Pancreas (tissue), 10 donors: ENCODE measurements at regions not wholly inside any gene's neighbourhood (a gene's known extent, or its start where the extent isn't known, plus 50 kb on each side); places are given as distances from the start of the nearest gene placed in this dataset.

Experiments
- ATAC-seq, 4 donors: fragments of 200-7000 bp; cut with Tn5 transposase; one replicate each; pipeline versions ENCODE4 v1.8.0 to v1.9.1; 2020; ENCODE audit warnings: mild to moderate bottlenecking in 4 of 4, moderate library complexity in 4 of 4
- DNase-seq, 6 donors: peaks; one replicate each; pipeline ENCODE4 v3.0.0-alpha.2; 2020
- FAIRE-seq: peaks from 2 replicates; lab custom pipeline; 2012; peaks lifted over from hg19 to GRCh38; lab: Jason Lieb, UNC
- H3K27ac ChIP-seq, 4 donors: fragments of 200-600 bp; sonication (generic); 1 replicate in 3 of 4; 2 replicates in 1 of 4; pipeline versions ENCODE4 v1.5.0 to v1.8.0; 2020
- H3K27me3 ChIP-seq, 4 donors: fragments of 200-600 bp; one replicate each; pipeline ENCODE4 v1.8.0; 2021
- H3K36me3 ChIP-seq, 3 donors: fragments of 200-600 bp; sonication (generic) in 1 of 3; one replicate each; pipeline versions ENCODE4 v1.5.0 to v1.8.0; 2020 to 2021
- H3K4me1 ChIP-seq, 3 donors: fragments of 200-600 bp; one replicate each; pipeline ENCODE4 v1.8.0; 2021
- H3K4me3 ChIP-seq, 4 donors: fragments of 200-600 bp; sonication (generic) in 2 of 4; one replicate each; pipeline versions ENCODE4 v1.5.0 to v1.8.0; 2020 to 2021
- H3K9me3 ChIP-seq, 4 donors: fragments of 200-600 bp; one replicate each; pipeline ENCODE4 v1.8.0; 2021
- WGBS, 2 donors: extraction: QIAGEN DNeasy Blood & Tissue Kit; methylation state at CpG; one replicate each; pipeline ENCODE4 v1.1.7; 2013; 5-methylcytosine and 5-hydroxymethylcytosine counted together
- intact Hi-C, 3 donors: fragments of 100-400 bp; cut with DNase I; formaldehyde crosslinking; loops; one replicate each; pipeline versions ENCODE4 v1.11.1 to v1.14.2; 2022
- TF ChIP-seq, protein P1 (sequence below), 4 donors: fragments of 200-600 bp; sonication (generic) in 3 of 4; IDR thresholded peaks; one replicate each; pipeline versions ENCODE4 v1.5.0 to v1.8.0; 2021; ENCODE audit warnings: antibody characterized with exemption in 4 of 4
- donor health status: healthy with polysubstance abuse.
- donor health status: DM: no; HTN: no; CAD: no; lungs with moderate emphysema.
- donor health status: DM: no; HTN: no; CAD: no.
- donor health status: control.
- donor health status: control.
- donor health status: Bipolar disorder and iron deficiency.
- donor health status: DM: yes; HTN: yes; CAD: no.
- donor health status: DM: no; HTN: no; CAD: no.
- donor health status: DM: no; HTN: no; CAD: no.
- donor health status: DM: yes; HTN: yes; CAD: no.

DNA sequence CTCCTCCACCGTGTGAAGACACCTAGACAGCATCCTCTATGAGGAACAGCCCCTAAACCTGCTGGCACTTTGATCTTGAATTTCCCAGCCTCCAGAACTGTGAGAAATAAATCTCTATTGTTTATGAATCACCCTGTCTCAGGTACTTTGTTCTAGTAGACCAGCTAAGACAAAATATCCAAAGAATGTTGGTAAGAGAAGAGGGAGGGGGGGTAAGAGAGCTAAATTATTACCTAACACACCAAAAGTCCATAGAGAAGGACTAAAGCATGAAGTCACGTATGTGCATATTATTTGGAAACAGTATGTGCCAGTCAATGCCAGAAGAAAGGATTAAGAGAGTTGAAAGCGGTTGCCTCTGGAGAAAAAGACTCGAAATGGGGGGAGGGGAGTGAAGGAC is 211.0 kb downstream of the SP3 start:
- no peaks in the 10 kb centered on the region for H3K36me3 ChIP-seq
- WGBS, 2 donors: 72 to 74% methylated on average over 4 of the region's 4 CpGs

DNA sequence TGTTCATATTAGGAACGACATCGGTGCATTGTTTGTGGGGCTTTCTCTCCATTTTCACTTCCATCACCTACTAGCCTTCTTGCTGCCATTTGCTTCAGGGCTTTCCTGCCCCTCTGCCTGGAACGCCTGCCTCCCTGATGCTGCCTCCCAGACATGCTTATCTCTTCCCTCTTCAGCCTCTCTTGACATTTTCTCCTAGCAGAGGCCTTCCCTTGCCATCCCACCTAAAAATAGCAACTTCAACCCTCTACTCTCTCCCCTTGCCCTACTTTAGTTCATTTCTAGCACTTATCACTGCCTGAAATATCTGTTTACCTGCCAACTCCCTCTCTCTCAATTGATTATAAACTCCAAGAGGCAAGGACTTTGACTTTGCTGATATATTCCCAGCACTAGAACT is 210.3 kb downstream of the SP3 start:
- ATAC-seq (no peak), FAIRE-seq (no peak), DNase-seq (no peak)
- Histone ChIP-seq H3K4me3 (no peak overlapping the region), H3K36me3 (no peaks in the 10 kb centered on the region), H3K27me3 (no peaks in the 10 kb centered on the region), H3K4me1 (no peaks in the 10 kb centered on the region), H3K27ac (no peak overlapping the region), H3K9me3 (no peaks in the 10 kb centered on the region)
- intact Hi-C loops: no loop called here
- 77 to 89% methylated on average over 3 of the region's 3 CpGs for WGBS, 2 donors
- TF ChIP-seq, protein P1, sequence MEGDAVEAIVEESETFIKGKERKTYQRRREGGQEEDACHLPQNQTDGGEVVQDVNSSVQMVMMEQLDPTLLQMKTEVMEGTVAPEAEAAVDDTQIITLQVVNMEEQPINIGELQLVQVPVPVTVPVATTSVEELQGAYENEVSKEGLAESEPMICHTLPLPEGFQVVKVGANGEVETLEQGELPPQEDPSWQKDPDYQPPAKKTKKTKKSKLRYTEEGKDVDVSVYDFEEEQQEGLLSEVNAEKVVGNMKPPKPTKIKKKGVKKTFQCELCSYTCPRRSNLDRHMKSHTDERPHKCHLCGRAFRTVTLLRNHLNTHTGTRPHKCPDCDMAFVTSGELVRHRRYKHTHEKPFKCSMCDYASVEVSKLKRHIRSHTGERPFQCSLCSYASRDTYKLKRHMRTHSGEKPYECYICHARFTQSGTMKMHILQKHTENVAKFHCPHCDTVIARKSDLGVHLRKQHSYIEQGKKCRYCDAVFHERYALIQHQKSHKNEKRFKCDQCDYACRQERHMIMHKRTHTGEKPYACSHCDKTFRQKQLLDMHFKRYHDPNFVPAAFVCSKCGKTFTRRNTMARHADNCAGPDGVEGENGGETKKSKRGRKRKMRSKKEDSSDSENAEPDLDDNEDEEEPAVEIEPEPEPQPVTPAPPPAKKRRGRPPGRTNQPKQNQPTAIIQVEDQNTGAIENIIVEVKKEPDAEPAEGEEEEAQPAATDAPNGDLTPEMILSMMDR (IDR thresholded peaks at IDR 0.05): no peak

More for the DNA sequence above, 211.0 kb downstream of the SP3 start:
- DNase-seq: no peak
- intact Hi-C loops: no loop called here
- Histone ChIP-seq H3K27me3 (no peaks in the 10 kb centered on the region), H3K27ac (no peak overlapping the region), H3K4me3 (no peak overlapping the region), H3K9me3 (no peaks in the 10 kb centered on the region), H3K4me1 (no peaks in the 10 kb centered on the region)
- FAIRE-seq: no peak
- ATAC-seq: no peak
- TF ChIP-seq, protein P1 (IDR thresholded peaks at IDR 0.05): no peak

DNA sequence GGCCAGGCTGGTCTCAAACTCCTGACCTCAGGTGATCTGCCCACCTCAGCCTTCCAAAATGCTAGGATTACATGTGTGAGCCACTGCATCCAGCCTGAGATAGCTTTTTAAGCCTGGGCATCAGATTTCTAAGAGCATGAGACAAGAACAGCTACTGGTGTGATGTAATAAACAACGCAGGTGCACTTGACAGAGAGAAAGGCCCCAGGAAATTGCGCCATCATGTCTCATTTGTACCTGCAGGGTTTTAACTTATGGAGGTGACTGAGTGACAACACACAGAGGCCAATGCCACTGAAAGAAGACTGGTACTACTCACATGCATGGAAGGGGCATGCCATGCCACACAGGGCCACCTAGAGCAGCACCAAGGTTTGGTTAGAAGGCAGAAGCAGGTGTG is 209.4 kb downstream of the SP3 start:
- no peaks in the 10 kb centered on the region for H3K27me3 ChIP-seq
- no peak overlapping the region for H3K4me3 ChIP-seq
- WGBS, 2 donors: 94 to 98% methylated on average over 2 of the region's 2 CpGs
- no peaks in the 10 kb centered on the region for H3K9me3 ChIP-seq
- no peaks in the 10 kb centered on the region for H3K4me1 ChIP-seq
- FAIRE-seq (no peak), DNase-seq (no peak), ATAC-seq (no peak)
- no peak overlapping the region for H3K27ac ChIP-seq
- intact Hi-C loops: no loop called here
- TF ChIP-seq, protein P1 (IDR thresholded peaks at IDR 0.05): no peak
- no peaks in the 10 kb centered on the region for H3K36me3 ChIP-seq

DNA sequence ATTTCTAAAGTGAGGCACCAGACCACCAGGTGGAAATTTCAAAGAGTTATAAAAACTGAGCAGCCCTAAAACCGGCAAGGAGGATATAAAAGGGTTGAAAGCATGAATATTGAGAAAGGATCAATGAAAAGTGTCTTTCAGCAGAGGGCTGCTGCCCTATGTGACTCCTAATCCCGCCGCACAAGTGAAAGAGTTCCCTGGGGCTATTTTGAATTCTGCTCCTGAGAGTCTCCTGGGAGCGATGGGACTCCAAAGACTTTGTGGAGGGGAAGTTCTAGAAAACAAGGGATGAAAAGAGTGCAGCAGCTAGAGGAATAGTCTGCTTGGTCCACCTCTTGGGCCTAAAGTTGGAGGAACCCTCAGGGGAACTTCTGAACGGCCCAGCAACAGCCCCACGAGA is 205.2 kb downstream of the SP3 start:
- Histone ChIP-seq H3K9me3 (no peaks in the 10 kb centered on the region), H3K4me1 (no peaks in the 10 kb centered on the region), H3K27ac (no peak overlapping the region), H3K4me3 (no peak overlapping the region), H3K27me3 (no peaks in the 10 kb centered on the region), H3K36me3 (no peaks in the 10 kb centered on the region)
- TF ChIP-seq, protein P1 (IDR thresholded peaks at IDR 0.05): no peak
- 93 to 96% methylated on average over 6 of the region's 6 CpGs for whole genome bisulfite sequencing, 2 donors
- FAIRE-seq: no peak
- intact Hi-C loops: no loop called here
- DNase-seq: no peak
- no peak for ATAC-seq

GRCh38 chr2:173760553-173760952 is 204.6 kb downstream of the SP3 start:
- Histone ChIP-seq H3K27ac (no peak overlapping the region), H3K36me3 (no peaks in the 10 kb centered on the region)
- no peak for FAIRE-seq

More at GRCh38 chr2:173760553-173760952, 204.6 kb downstream of the SP3 start:
- H3K9me3 ChIP-seq: no peaks in the 10 kb centered on the region
- intact Hi-C loops: no loop called here
- no peak for DNase-seq
- TF ChIP-seq, protein P1 (IDR thresholded peaks at IDR 0.05): no peak
- WGBS, 2 donors: 21 to 37% methylated on average over 3 of the region's 3 CpGs
- ATAC-seq: peak in 2 of 4 donors; percentile 24 to 27
- H3K27me3 ChIP-seq: no peaks in the 10 kb centered on the region
- no peak overlapping the region for H3K4me3 ChIP-seq
- H3K4me1 ChIP-seq: no peaks in the 10 kb centered on the region
